ENCODE measurements at regions not wholly inside any gene's neighbourhood (a gene's known extent, or its start where the extent isn't known, plus 50 kb on each side); places are given as distances from the start of the nearest gene placed in this dataset.
"Not testable (repeated sequence)": the region's sequence is repeated elsewhere in the genome, so short reads cannot be mapped to it uniquely, and the experiment has no call there.

GRCh38 chr7:126079151-126079550, 1149.5 kb upstream of the POT1 start:
- no peaks in the 10 kb centered on the region for H3K36me3 ChIP-seq (ENCODE audit: control insufficient read depth in 4 of 4, insufficient read depth in 4 of 4, low read length in 4 of 4)
- no peaks in the 10 kb centered on the region for H3K9me3 ChIP-seq (ENCODE audit: control insufficient read depth in 4 of 4, insufficient read depth in 3 of 4, low read length in 3 of 4)
- no peak for DNase-seq
- TF ChIP-seq, protein P1, sequence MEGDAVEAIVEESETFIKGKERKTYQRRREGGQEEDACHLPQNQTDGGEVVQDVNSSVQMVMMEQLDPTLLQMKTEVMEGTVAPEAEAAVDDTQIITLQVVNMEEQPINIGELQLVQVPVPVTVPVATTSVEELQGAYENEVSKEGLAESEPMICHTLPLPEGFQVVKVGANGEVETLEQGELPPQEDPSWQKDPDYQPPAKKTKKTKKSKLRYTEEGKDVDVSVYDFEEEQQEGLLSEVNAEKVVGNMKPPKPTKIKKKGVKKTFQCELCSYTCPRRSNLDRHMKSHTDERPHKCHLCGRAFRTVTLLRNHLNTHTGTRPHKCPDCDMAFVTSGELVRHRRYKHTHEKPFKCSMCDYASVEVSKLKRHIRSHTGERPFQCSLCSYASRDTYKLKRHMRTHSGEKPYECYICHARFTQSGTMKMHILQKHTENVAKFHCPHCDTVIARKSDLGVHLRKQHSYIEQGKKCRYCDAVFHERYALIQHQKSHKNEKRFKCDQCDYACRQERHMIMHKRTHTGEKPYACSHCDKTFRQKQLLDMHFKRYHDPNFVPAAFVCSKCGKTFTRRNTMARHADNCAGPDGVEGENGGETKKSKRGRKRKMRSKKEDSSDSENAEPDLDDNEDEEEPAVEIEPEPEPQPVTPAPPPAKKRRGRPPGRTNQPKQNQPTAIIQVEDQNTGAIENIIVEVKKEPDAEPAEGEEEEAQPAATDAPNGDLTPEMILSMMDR (IDR thresholded peaks at IDR 0.05; ENCODE audit: control extremely low read depth, extremely low read depth): no peak
- H3K27me3 ChIP-seq (ENCODE audit: control insufficient read depth in 3 of 3, insufficient read depth in 3 of 3, low read length in 2 of 3): no peaks in the 10 kb centered on the region
- WGBS, 2 donors: 74 to 86% methylated on average over 3 of the region's 3 CpGs
- H3K9ac ChIP-seq (ENCODE audit: insufficient read depth in 1 of 2, low read length in 2 of 2): no peak overlapping the region
- H3K4me1 ChIP-seq (ENCODE audit: control insufficient read depth in 5 of 5, insufficient read depth in 5 of 5, low read length in 5 of 5): no peaks in the 10 kb centered on the region
- no peak for ATAC-seq (ENCODE audit: insufficient read depth, low FRiP score)
- no peak overlapping the region for H3K27ac ChIP-seq (ENCODE audit: low read depth in 1 of 2, low read length in 1 of 2)
- no peak overlapping the region for H3K4me3 ChIP-seq

GRCh38 chr7:126065766-126066165, 1136.1 kb upstream of the POT1 start:
- Histone ChIP-seq H3K9ac (ENCODE audit: insufficient read depth in 1 of 2, low read length in 2 of 2) (no peak overlapping the region), H3K4me3 (no peak overlapping the region), H3K36me3 (ENCODE audit: control insufficient read depth in 4 of 4, insufficient read depth in 4 of 4, low read length in 4 of 4) (no peaks in the 10 kb centered on the region), H3K9me3 (ENCODE audit: control insufficient read depth in 4 of 4, insufficient read depth in 3 of 4, low read length in 3 of 4) (no peaks in the 10 kb centered on the region), H3K27ac (ENCODE audit: low read depth in 1 of 2, low read length in 1 of 2) (no peak overlapping the region), H3K27me3 (ENCODE audit: control insufficient read depth in 3 of 3, insufficient read depth in 3 of 3, low read length in 2 of 3) (no peaks in the 10 kb centered on the region), H3K4me1 (ENCODE audit: control insufficient read depth in 5 of 5, insufficient read depth in 5 of 5, low read length in 5 of 5) (no peaks in the 10 kb centered on the region)
- WGBS, 2 donors: 74 to 78% methylated on average over 4 of the region's 4 CpGs
- no peak for ATAC-seq (ENCODE audit: insufficient read depth, low FRiP score)
- TF ChIP-seq, protein P1 (IDR thresholded peaks at IDR 0.05; ENCODE audit: control extremely low read depth, extremely low read depth): no peak
- no peak for DNase-seq

- H3K4me3 ChIP-seq: no peak overlapping the region
- no peak overlapping the region for H3K9ac ChIP-seq (ENCODE audit: insufficient read depth in 1 of 2, low read length in 2 of 2)
- H3K27ac ChIP-seq (ENCODE audit: low read depth in 1 of 2, low read length in 1 of 2): no peak overlapping the region
- ATAC-seq (ENCODE audit: insufficient read depth, low FRiP score) (no peak), DNase-seq (no peak)
- H3K27me3 ChIP-seq (ENCODE audit: control insufficient read depth in 3 of 3, insufficient read depth in 3 of 3, low read length in 2 of 3): no peaks in the 10 kb centered on the region
- H3K4me1 ChIP-seq (ENCODE audit: control insufficient read depth in 5 of 5, insufficient read depth in 5 of 5, low read length in 5 of 5): no peaks in the 10 kb centered on the region
- H3K36me3 ChIP-seq (ENCODE audit: control insufficient read depth in 4 of 4, insufficient read depth in 4 of 4, low read length in 4 of 4): no peaks in the 10 kb centered on the region
- H3K9me3 ChIP-seq (ENCODE audit: control insufficient read depth in 4 of 4, insufficient read depth in 3 of 4, low read length in 3 of 4): peaks cover 0 to 9% (median 1%) of the 10 kb centered on the region in 4 donors
- TF ChIP-seq, protein P1 (IDR thresholded peaks at IDR 0.05; ENCODE audit: control extremely low read depth, extremely low read depth): no peak
Measured at GRCh38 chr7:126057979-126058378, 1128.4 kb upstream of the POT1 start.

- ATAC-seq (ENCODE audit: insufficient read depth, low FRiP score); DNase-seq; H3K9ac ChIP-seq (ENCODE audit: insufficient read depth in 1 of 2, low read length in 2 of 2); H3K4me3 ChIP-seq; H3K36me3 ChIP-seq (ENCODE audit: control insufficient read depth in 4 of 4, insufficient read depth in 4 of 4, low read length in 4 of 4); H3K27ac ChIP-seq (ENCODE audit: low read depth in 1 of 2, low read length in 1 of 2); H3K4me1 ChIP-seq (ENCODE audit: control insufficient read depth in 5 of 5, insufficient read depth in 5 of 5, low read length in 5 of 5); H3K27me3 ChIP-seq (ENCODE audit: control insufficient read depth in 3 of 3, insufficient read depth in 3 of 3, low read length in 2 of 3): not testable (repeated sequence)
- WGBS, 2 donors: 95 to 98% methylated on average over 4 of the region's 4 CpGs
- H3K9me3 ChIP-seq (ENCODE audit: control insufficient read depth in 4 of 4, insufficient read depth in 3 of 4, low read length in 3 of 4): peaks cover 0 to 10% (median 1%) of the 10 kb centered on the region in 4 donors
Measured at GRCh38 chr7:126056613-126057012, 1127.0 kb upstream of the POT1 start.

All from lung (tissue), 11 donors.